ENCODE measurements at regions not wholly inside any gene's neighbourhood (a gene's known extent, or its start where the extent isn't known, plus 50 kb on each side); places are given as distances from the start of the nearest gene placed in this dataset.

DNA sequence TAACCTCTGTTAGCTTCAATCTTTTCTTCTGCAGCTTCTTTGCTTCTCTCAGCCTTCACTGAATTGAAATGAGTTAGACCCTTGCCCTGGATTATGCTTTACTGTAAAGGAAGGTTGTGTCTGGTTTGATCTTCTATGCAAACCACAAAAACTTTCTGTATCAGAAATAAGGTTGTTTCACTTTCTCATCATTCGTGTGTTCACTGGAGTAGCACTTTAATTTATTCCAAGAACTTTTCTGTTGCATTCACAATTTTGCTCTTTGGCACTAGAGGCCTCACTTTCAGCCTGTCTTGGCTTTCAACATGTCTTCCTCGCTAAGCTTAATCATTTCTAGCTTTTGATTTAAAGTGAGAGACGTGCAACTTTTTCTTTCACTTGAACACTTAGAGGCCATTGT, 365.3 kb downstream of the TDRD15 start:
- no peak for DNase-seq (ENCODE audit: low spot score)
- Histone ChIP-seq H3K27me3 (replicated peaks; ENCODE audit: insufficient read depth) (no peaks in the 10 kb centered on the region), H3K4me3 (no peak overlapping the region), H3K36me3 (no peaks in the 10 kb centered on the region), H3K27ac (no peak overlapping the region), H3K9me3 (no peaks in the 10 kb centered on the region), H3K4me1 (replicated peaks) (no peaks in the 10 kb centered on the region)
- WGBS, result 92% methylated on average over 3 of the region's 3 CpGs
- TF ChIP-seq, protein P1, sequence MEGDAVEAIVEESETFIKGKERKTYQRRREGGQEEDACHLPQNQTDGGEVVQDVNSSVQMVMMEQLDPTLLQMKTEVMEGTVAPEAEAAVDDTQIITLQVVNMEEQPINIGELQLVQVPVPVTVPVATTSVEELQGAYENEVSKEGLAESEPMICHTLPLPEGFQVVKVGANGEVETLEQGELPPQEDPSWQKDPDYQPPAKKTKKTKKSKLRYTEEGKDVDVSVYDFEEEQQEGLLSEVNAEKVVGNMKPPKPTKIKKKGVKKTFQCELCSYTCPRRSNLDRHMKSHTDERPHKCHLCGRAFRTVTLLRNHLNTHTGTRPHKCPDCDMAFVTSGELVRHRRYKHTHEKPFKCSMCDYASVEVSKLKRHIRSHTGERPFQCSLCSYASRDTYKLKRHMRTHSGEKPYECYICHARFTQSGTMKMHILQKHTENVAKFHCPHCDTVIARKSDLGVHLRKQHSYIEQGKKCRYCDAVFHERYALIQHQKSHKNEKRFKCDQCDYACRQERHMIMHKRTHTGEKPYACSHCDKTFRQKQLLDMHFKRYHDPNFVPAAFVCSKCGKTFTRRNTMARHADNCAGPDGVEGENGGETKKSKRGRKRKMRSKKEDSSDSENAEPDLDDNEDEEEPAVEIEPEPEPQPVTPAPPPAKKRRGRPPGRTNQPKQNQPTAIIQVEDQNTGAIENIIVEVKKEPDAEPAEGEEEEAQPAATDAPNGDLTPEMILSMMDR (IDR thresholded peaks at IDR 0.05), result no peak
- TF ChIP-seq POLR2A (IDR thresholded peaks at IDR 0.05) (no peak), POLR2AphosphoS5 (IDR thresholded peaks at IDR 0.05) (no peak)
- intact Hi-C loops (cut with DNase I), result no loop called here

DNA sequence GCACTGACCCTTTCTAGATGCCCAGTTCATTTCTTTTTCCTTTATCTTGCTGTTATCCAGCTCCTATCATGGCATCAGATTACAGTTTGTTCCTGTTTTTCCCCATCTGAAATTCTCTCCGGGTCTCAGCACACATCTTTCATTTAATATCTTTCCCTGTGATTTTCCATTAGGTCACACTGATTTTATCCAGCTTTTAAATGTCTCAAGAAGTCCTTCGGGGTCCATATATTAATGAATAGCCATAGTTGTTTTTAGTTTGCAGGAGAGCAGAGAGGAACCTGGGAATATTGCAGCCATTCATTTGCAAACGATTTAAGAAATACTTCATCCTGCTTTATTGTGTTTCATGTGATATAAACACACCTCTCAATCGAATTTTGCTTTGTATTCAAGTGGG, 374.2 kb downstream of the TDRD15 start:
- Histone ChIP-seq H3K9me3 (no peaks in the 10 kb centered on the region), H3K27ac (no peak overlapping the region), H3K27me3 (replicated peaks; ENCODE audit: insufficient read depth) (no peaks in the 10 kb centered on the region), H3K4me3 (no peak overlapping the region), H3K36me3 (no peaks in the 10 kb centered on the region), H3K4me1 (replicated peaks) (no peaks in the 10 kb centered on the region)
- WGBS, result 27% methylated on average over 4 of the region's 4 CpGs
- intact Hi-C loops (cut with DNase I), result no loop called here
- TF ChIP-seq, protein P1 (IDR thresholded peaks at IDR 0.05), result no peak
- TF ChIP-seq POLR2A (IDR thresholded peaks at IDR 0.05) (no peak), POLR2AphosphoS5 (IDR thresholded peaks at IDR 0.05) (no peak)
- no peak for DNase-seq (ENCODE audit: low spot score)

DNA sequence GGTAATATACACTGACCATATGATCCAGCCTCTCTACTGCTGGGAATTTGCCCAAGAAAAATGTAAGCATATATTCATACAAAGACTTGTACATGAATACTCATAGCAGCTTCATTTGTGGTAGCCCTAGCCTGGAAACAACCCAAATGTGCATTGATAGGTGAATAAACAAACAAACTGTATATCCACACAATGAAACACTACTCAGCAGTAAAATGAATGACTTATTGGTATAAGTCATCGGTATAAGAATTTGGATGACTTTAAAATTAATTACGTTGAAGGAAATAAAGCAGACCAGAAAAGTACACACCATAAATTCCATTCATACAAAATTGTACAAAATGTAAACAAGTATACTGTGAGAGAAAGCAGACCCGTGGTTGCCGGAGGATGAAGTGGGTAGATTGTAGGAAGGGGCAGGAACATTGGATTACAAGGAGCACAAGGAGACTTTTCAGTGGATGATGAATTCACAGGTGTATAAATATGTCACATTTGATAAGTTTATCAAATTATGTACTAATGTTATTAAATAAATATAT, 376.7 kb downstream of the TDRD15 start:
- no peak overlapping the region for H3K27ac ChIP-seq
- intact Hi-C loops (cut with DNase I), result no loop called here
- H3K4me1 ChIP-seq (replicated peaks), result no peaks in the 10 kb centered on the region
- H3K27me3 ChIP-seq (replicated peaks; ENCODE audit: insufficient read depth), result no peaks in the 10 kb centered on the region
- no peak for TF ChIP-seq POLR2AphosphoS5 (IDR thresholded peaks at IDR 0.05)
- TF ChIP-seq, protein P1 (IDR thresholded peaks at IDR 0.05), result no peak
- TF ChIP-seq POLR2A (IDR thresholded peaks at IDR 0.05), result no peak
- WGBS, result 49% methylated on average over 4 of the region's 4 CpGs
- no peaks in the 10 kb centered on the region for H3K9me3 ChIP-seq
- H3K36me3 ChIP-seq, result no peaks in the 10 kb centered on the region
- no peak overlapping the region for H3K4me3 ChIP-seq
- no peak for DNase-seq (ENCODE audit: low spot score)

DNA sequence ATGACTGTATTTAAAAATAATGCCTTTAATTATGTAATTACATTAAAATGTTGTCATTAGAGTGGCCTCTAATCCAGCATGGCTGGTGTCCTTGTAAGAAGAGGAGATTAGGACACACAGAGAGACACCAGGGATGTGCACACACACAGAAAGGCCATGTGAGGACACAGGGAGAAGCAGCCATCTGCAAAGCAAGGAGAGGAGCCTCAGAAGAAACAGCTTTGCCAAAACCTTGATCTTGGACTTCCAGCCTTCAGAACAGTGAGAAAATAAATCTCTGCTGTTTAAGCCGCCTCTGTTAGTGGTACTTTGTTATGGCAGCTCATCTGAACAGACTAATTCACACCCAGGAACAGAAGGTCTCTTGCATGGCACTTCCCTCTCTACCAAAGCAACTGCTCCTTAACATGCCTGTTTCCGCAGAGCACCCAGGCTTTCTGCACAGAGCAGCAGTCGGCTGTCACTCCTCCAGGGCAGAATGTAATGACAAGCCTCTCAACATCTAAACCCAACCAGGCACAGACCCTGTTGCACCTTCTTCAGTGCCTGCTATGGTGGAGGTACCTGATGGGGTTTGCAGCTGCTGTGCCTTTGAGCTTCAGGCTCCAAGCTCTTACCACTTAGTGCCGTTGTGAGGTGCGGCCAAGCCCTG, 377.7 kb downstream of the TDRD15 start:
- intact Hi-C loops (cut with DNase I), result no loop called here
- DNase-seq (ENCODE audit: low spot score), result no peak
- Histone ChIP-seq H3K9me3 (no peaks in the 10 kb centered on the region), H3K27me3 (replicated peaks; ENCODE audit: insufficient read depth) (no peaks in the 10 kb centered on the region), H3K4me3 (no peak overlapping the region), H3K36me3 (no peaks in the 10 kb centered on the region), H3K27ac (no peak overlapping the region), H3K4me1 (replicated peaks) (no peaks in the 10 kb centered on the region)
- TF ChIP-seq, protein P1 (IDR thresholded peaks at IDR 0.05), result no peak
- no peak for TF ChIP-seq POLR2AphosphoS5 (IDR thresholded peaks at IDR 0.05)
- TF ChIP-seq POLR2A (IDR thresholded peaks at IDR 0.05), result no peak
- WGBS, result 80% methylated on average over 5 of the region's 5 CpGs

DNA sequence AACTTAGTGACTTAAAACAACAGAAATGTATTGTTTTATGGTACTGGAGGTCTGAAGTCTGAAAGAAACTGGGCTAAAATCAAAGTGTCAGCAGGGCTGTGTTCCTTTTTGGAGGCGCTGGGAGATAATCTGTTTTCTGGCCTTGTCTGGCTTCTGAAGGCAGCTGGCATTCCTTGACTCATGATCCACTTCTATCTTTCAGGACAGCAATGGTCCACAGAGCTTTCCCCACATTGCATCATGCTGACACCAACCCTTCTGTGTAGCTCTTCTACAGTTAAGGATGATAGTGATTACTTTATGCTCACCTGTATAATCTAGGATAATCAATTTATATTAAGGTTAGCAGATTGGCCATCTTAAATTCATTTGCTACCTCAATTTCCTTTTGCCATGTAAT, 392.1 kb downstream of the TDRD15 start:
- TF ChIP-seq POLR2AphosphoS5 (IDR thresholded peaks at IDR 0.05), result no peak
- TF ChIP-seq POLR2A (IDR thresholded peaks at IDR 0.05), result no peak
- TF ChIP-seq, protein P1 (IDR thresholded peaks at IDR 0.05), result no peak
- no peak for DNase-seq (ENCODE audit: low spot score)
- H3K27ac ChIP-seq, result no peak overlapping the region
- no peaks in the 10 kb centered on the region for H3K4me1 ChIP-seq (replicated peaks)
- intact Hi-C loops (cut with DNase I), result no loop called here
- 88% methylated on average over 1 of the region's 1 CpG for WGBS
- H3K36me3 ChIP-seq, result no peaks in the 10 kb centered on the region
- H3K4me3 ChIP-seq, result no peak overlapping the region
- H3K27me3 ChIP-seq (replicated peaks; ENCODE audit: insufficient read depth), result no peaks in the 10 kb centered on the region
- no peaks in the 10 kb centered on the region for H3K9me3 ChIP-seq
